GM12875 (cell line): ENCODE measurements at regions not wholly inside any gene's neighbourhood (a gene's known extent, or its start where the extent isn't known, plus 50 kb on each side); places are given as distances from the start of the nearest gene placed in this dataset.

Experiments used
- H3K4me3 ChIP-seq: one replicate; pipeline ENCODE4 v1.5.1; 2011; ENCODE audit warnings: low read depth, low read length, control low read depth
- CTCF ChIP-seq: IDR thresholded peaks from 2 replicates; pipeline ENCODE4 v1.5.1; 2011; ENCODE audit warnings: low read depth, mild to moderate bottlenecking, control low read depth, inconsistent platforms, low read length, moderate library complexity, borderline replicate concordance; ENCODE audit not compliant: insufficient read depth

GRCh38 chr9:113651896-113652295 lies 188.4 kb downstream of the RGS3 start:
- no peak for TF ChIP-seq CTCF
- H3K4me3 ChIP-seq = no peak overlapping the region

GRCh38 chr9:113652355-113653152 lies 189.0 kb downstream of the RGS3 start:
- TF ChIP-seq CTCF = no peak
- H3K4me3 ChIP-seq = no peak overlapping the region

- no peak overlapping the region for H3K4me3 ChIP-seq
- TF ChIP-seq CTCF = no peak
Measured at GRCh38 chr9:113653746-113654604, 190.4 kb downstream of the RGS3 start.

- TF ChIP-seq CTCF = no peak
- H3K4me3 ChIP-seq = no peak overlapping the region
Measured at GRCh38 chr9:113654605-113655428, 191.3 kb downstream of the RGS3 start.

- H3K4me3 ChIP-seq = no peak overlapping the region
- no peak for TF ChIP-seq CTCF
Measured at GRCh38 chr9:113656771-113657670, 193.5 kb downstream of the RGS3 start.
